ENCODE measurements at regions not wholly inside any gene's neighbourhood (a gene's known extent, or its start where the extent isn't known, plus 50 kb on each side); places are given as distances from the start of the nearest gene placed in this dataset.

- H3K4me3 ChIP-seq: no peak overlapping the region
- H3K79me2 ChIP-seq (ENCODE audit: insufficient read depth): no peaks in the 10 kb centered on the region
- H3K27me3 ChIP-seq (replicated peaks; ENCODE audit: insufficient read depth): no peaks in the 10 kb centered on the region
- H3K36me3 ChIP-seq (ENCODE audit: low read depth): no peaks in the 10 kb centered on the region
- peaks cover 5% of the 10 kb centered on the region for H3K9me3 ChIP-seq (ENCODE audit: low read depth)
- H3K9ac ChIP-seq: no peak overlapping the region
- in situ Hi-C loops (cut with MboI): no loop called here
- TF ChIP-seq EZH2phosphoT487 (IDR thresholded peaks at IDR 0.05; ENCODE audit: insufficient read depth, low read depth): no peak
- no peak for TF ChIP-seq EZH2 (IDR thresholded peaks at IDR 0.05; ENCODE audit: insufficient read depth, poor library complexity, severe bottlenecking)
- 0% methylated on average over 1 of the region's 1 CpG; no CpG with 5 or more reads in 1 of the 2 experiments for WGBS, 2 experiments (ENCODE audit: low coverage in 1 of 2, low lambda C conversion rate in 2 of 2, missing lambda C conversion rate in 2 of 2)
- no peak overlapping the region for H3K27ac ChIP-seq
- no peaks in the 10 kb centered on the region for H4K20me1 ChIP-seq (ENCODE audit: insufficient read depth)
- H3K4me1 ChIP-seq (ENCODE audit: insufficient read depth): no peaks in the 10 kb centered on the region
- H2AFZ ChIP-seq: no peak overlapping the region
- no peak for DNase-seq
- no peak overlapping the region for H3K4me2 ChIP-seq (ENCODE audit: unreplicated experiment)
- H3K9me2 ChIP-seq (ENCODE audit: insufficient read depth): no peaks in the 10 kb centered on the region
- no peaks in the 10 kb centered on the region for H3F3A ChIP-seq (ENCODE audit: insufficient read depth)
Observed at GRCh38 chr2:167670588-167670987, 576.8 kb downstream of the STK39 start.

GRCh38 chr2:167653131-167653530, 594.3 kb downstream of the STK39 start:
- no peaks in the 10 kb centered on the region for H3K9me3 ChIP-seq (ENCODE audit: low read depth)
- in situ Hi-C loops (cut with MboI): no loop called here
- no peak for DNase-seq
- no peak for TF ChIP-seq EZH2 (IDR thresholded peaks at IDR 0.05; ENCODE audit: insufficient read depth, poor library complexity, severe bottlenecking)
- TF ChIP-seq EZH2phosphoT487 (IDR thresholded peaks at IDR 0.05; ENCODE audit: insufficient read depth, low read depth): no peak
- WGBS, 2 experiments (ENCODE audit: low coverage in 1 of 2, low lambda C conversion rate in 2 of 2, missing lambda C conversion rate in 2 of 2): 2 to 4% methylated on average over 4 of the region's 4 CpGs
- no peak overlapping the region for H3K4me2 ChIP-seq (ENCODE audit: unreplicated experiment)
- H3K27ac ChIP-seq: no peak overlapping the region
- no peaks in the 10 kb centered on the region for H3F3A ChIP-seq (ENCODE audit: insufficient read depth)
- H3K9me2 ChIP-seq (ENCODE audit: insufficient read depth): no peaks in the 10 kb centered on the region
- H3K4me1 ChIP-seq (ENCODE audit: insufficient read depth): no peaks in the 10 kb centered on the region
- H3K27me3 ChIP-seq (replicated peaks; ENCODE audit: insufficient read depth): no peaks in the 10 kb centered on the region
- no peaks in the 10 kb centered on the region for H3K36me3 ChIP-seq (ENCODE audit: low read depth)
- no peak overlapping the region for H3K9ac ChIP-seq
- H2AFZ ChIP-seq: no peak overlapping the region
- H3K4me3 ChIP-seq: no peak overlapping the region
- H4K20me1 ChIP-seq (ENCODE audit: insufficient read depth): no peaks in the 10 kb centered on the region
- no peaks in the 10 kb centered on the region for H3K79me2 ChIP-seq (ENCODE audit: insufficient read depth)

GRCh38 chr2:167652401-167652800, 595.0 kb downstream of the STK39 start:
- Histone ChIP-seq H3K36me3 (ENCODE audit: low read depth) (no peaks in the 10 kb centered on the region), H3K9me3 (ENCODE audit: low read depth) (no peaks in the 10 kb centered on the region), H3F3A (ENCODE audit: insufficient read depth) (no peaks in the 10 kb centered on the region), H3K27me3 (replicated peaks; ENCODE audit: insufficient read depth) (no peaks in the 10 kb centered on the region), H3K4me1 (ENCODE audit: insufficient read depth) (no peaks in the 10 kb centered on the region), H2AFZ (no peak overlapping the region), H3K9me2 (ENCODE audit: insufficient read depth) (no peaks in the 10 kb centered on the region), H3K4me2 (ENCODE audit: unreplicated experiment) (no peak overlapping the region), H3K27ac (no peak overlapping the region), H3K79me2 (ENCODE audit: insufficient read depth) (no peaks in the 10 kb centered on the region), H3K9ac (no peak overlapping the region), H3K4me3 (no peak overlapping the region), H4K20me1 (ENCODE audit: insufficient read depth) (no peaks in the 10 kb centered on the region)
- in situ Hi-C loops (cut with MboI): no loop called here
- DNase-seq: no peak
- TF ChIP-seq EZH2phosphoT487 (IDR thresholded peaks at IDR 0.05; ENCODE audit: insufficient read depth, low read depth) (no peak), EZH2 (IDR thresholded peaks at IDR 0.05; ENCODE audit: insufficient read depth, poor library complexity, severe bottlenecking) (no peak)

GRCh38 chr2:167651406-167652151, 595.8 kb downstream of the STK39 start:
- no peak overlapping the region for H2AFZ ChIP-seq
- H3K36me3 ChIP-seq (ENCODE audit: low read depth): no peaks in the 10 kb centered on the region
- H4K20me1 ChIP-seq (ENCODE audit: insufficient read depth): no peaks in the 10 kb centered on the region
- WGBS, 2 experiments (ENCODE audit: low coverage in 1 of 2, low lambda C conversion rate in 2 of 2, missing lambda C conversion rate in 2 of 2): 26 to 28% methylated on average over 5 of the region's 5 CpGs
- in situ Hi-C loops (cut with MboI): no loop called here
- H3F3A ChIP-seq (ENCODE audit: insufficient read depth): no peaks in the 10 kb centered on the region
- no peaks in the 10 kb centered on the region for H3K79me2 ChIP-seq (ENCODE audit: insufficient read depth)
- H3K27ac ChIP-seq: no peak overlapping the region
- H3K27me3 ChIP-seq (replicated peaks; ENCODE audit: insufficient read depth): no peaks in the 10 kb centered on the region
- H3K9me3 ChIP-seq (ENCODE audit: low read depth): no peaks in the 10 kb centered on the region
- no peak overlapping the region for H3K4me2 ChIP-seq (ENCODE audit: unreplicated experiment)
- no peak overlapping the region for H3K4me3 ChIP-seq
- no peaks in the 10 kb centered on the region for H3K9me2 ChIP-seq (ENCODE audit: insufficient read depth)
- no peaks in the 10 kb centered on the region for H3K4me1 ChIP-seq (ENCODE audit: insufficient read depth)
- DNase-seq: no peak
- no peak overlapping the region for H3K9ac ChIP-seq
- TF ChIP-seq EZH2 (IDR thresholded peaks at IDR 0.05; ENCODE audit: insufficient read depth, poor library complexity, severe bottlenecking): no peak
- no peak for TF ChIP-seq EZH2phosphoT487 (IDR thresholded peaks at IDR 0.05; ENCODE audit: insufficient read depth, low read depth)

Measured in GM23248 (cell line).